ENCODE measurements at regions not wholly inside any gene's neighbourhood (a gene's known extent, or its start where the extent isn't known, plus 50 kb on each side); places are given as distances from the start of the nearest gene placed in this dataset.

- TF ChIP-seq, protein P1, sequence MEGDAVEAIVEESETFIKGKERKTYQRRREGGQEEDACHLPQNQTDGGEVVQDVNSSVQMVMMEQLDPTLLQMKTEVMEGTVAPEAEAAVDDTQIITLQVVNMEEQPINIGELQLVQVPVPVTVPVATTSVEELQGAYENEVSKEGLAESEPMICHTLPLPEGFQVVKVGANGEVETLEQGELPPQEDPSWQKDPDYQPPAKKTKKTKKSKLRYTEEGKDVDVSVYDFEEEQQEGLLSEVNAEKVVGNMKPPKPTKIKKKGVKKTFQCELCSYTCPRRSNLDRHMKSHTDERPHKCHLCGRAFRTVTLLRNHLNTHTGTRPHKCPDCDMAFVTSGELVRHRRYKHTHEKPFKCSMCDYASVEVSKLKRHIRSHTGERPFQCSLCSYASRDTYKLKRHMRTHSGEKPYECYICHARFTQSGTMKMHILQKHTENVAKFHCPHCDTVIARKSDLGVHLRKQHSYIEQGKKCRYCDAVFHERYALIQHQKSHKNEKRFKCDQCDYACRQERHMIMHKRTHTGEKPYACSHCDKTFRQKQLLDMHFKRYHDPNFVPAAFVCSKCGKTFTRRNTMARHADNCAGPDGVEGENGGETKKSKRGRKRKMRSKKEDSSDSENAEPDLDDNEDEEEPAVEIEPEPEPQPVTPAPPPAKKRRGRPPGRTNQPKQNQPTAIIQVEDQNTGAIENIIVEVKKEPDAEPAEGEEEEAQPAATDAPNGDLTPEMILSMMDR (conservative IDR thresholded peaks at IDR 0.05), result no peak
- TF ChIP-seq ZFX (IDR thresholded peaks at IDR 0.05), result no peak
- H3K27ac ChIP-seq, result no peak overlapping the region
Observed at GRCh38 chr16:9170470-9170869, 79.0 kb downstream of the HAPSTR1 start.

GRCh38 chr16:9176547-9177418 lies 85.3 kb downstream of the HAPSTR1 start:
- no peak overlapping the region for H3K27ac ChIP-seq
- TF ChIP-seq ZFX (IDR thresholded peaks at IDR 0.05), result no peak
- TF ChIP-seq, protein P1 (conservative IDR thresholded peaks at IDR 0.05), result no peak

DNA sequence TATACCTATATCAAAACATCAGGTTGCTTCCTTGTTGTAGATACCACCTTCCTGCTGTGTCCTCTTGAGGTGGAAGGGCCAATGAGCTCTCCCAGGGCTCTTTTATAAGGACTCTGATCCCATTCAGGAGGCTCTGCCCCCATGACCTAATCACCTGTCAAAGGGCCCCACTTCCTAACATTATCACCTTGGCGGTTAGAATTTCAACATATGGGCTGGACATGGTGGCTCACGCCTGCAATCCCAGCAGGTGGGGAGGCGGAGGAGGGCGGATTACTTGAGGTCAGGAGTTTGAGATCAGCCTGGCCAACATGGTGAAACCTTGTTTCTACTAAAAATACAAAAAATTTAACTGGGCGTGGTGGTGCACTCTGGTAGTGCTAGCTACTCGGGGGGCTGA lies 86.4 kb downstream of the HAPSTR1 start:
- H3K27ac ChIP-seq, result no peak overlapping the region
- TF ChIP-seq, protein P1 (conservative IDR thresholded peaks at IDR 0.05), result no peak
- TF ChIP-seq ZFX (IDR thresholded peaks at IDR 0.05), result no peak

- TF ChIP-seq ZFX (IDR thresholded peaks at IDR 0.05), result no peak
- TF ChIP-seq, protein P1 (conservative IDR thresholded peaks at IDR 0.05), result no peak
- no peak overlapping the region for H3K27ac ChIP-seq
Observed at GRCh38 chr16:9183682-9184353, 92.4 kb downstream of the HAPSTR1 start.

GRCh38 chr16:9184354-9184690 lies 92.9 kb downstream of the HAPSTR1 start:
- no peak overlapping the region for H3K27ac ChIP-seq
- TF ChIP-seq ZFX (IDR thresholded peaks at IDR 0.05), result no peak
- TF ChIP-seq, protein P1 (conservative IDR thresholded peaks at IDR 0.05), result no peak

DNA sequence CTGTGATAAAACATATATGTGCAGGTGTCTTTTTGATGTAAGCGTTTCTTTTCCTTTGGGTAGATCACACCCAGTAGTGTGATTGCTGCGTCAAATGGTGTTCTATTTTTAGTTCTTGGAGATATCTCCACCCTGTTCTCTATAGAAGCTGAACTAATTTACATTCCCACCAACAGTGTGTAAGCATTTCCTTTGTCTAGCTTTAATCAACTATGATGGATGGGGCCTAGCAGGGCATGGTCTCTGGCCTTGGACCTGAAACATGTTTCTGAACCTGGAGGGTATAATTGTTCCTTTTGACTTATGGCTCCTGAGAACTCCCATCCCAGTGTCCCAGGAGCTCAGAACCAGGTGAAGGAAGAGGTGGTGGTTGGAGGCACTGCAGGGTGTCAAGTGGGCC lies 93.9 kb downstream of the HAPSTR1 start:
- TF ChIP-seq, protein P1 (conservative IDR thresholded peaks at IDR 0.05), result no peak
- no peak for TF ChIP-seq ZFX (IDR thresholded peaks at IDR 0.05)
- no peak overlapping the region for H3K27ac ChIP-seq

GRCh38 chr16:9186061-9186460 lies 94.6 kb downstream of the HAPSTR1 start:
- H3K27ac ChIP-seq, result no peak overlapping the region
- TF ChIP-seq, protein P1 (conservative IDR thresholded peaks at IDR 0.05), result no peak
- TF ChIP-seq ZFX (IDR thresholded peaks at IDR 0.05), result no peak

Measured in C4-2B (cell line).